H1 (cell line): ENCODE measurements at regions not wholly inside any gene's neighbourhood (a gene's known extent, or its start where the extent isn't known, plus 50 kb on each side); places are given as distances from the start of the nearest gene placed in this dataset.

Experiments
- EGR1 ChIP-seq: IDR thresholded peaks from 2 replicates; pipeline ENCODE4 v1.6.1; 2011; ENCODE audit warnings: low read depth, low read length, borderline replicate concordance

GRCh38 chr20:48307277-48307676 lies 520.5 kb downstream of the PREX1 start (continued):
- no peak for TF ChIP-seq EGR1
